HS-27A (cell line): ENCODE measurements at regions not wholly inside any gene's neighbourhood (a gene's known extent, or its start where the extent isn't known, plus 50 kb on each side); places are given as distances from the start of the nearest gene placed in this dataset.
"Not testable (repeated sequence)": the region's sequence is repeated elsewhere in the genome, so short reads cannot be mapped to it uniquely, and the experiment has no call there.

Source experiments
- DNase-seq: peaks from one replicate; pipeline ENCODE4 v3.0.0-alpha.2; 2012; ENCODE audit warnings: low read depth, missing footprints

DNA sequence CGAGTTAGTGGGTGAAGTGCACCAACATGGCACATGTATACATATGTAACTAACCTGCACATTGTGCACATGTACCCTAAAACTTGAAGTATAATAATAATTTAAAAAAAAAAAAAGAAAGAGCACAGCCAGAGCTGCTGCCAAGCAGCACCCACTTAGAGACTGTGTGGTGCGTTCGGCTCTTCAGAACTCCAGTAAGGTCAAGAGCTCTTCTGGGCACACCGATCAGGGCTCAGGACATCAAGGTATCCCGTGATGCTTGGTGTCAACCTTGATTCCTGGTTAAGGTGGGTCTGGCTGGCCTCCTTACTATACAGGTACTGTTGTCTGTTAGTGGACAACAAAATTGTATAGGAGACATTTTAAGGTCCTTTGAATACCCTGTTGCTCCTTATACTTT lies 385.7 kb upstream of the AKR1E2 start:
- DNase-seq: no peak

DNA sequence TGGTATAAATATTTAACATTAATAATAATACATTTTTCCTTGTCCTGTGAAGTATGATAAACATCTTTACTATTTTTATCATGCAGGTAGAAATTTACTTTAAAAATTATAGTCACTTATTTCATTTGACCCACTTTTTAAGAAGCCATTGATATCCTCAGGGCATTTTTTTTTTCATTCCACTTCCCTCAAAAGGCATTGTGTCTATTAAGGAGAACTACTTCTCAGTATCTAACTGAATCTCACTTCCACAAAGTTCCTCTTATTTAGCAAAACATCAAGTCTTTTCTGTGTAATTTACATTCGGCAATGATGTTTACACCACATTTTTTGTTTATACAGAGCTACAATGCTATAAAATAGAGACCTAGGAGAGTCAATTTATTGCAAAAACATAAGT lies 388.2 kb upstream of the AKR1E2 start:
- no peak for DNase-seq

DNA sequence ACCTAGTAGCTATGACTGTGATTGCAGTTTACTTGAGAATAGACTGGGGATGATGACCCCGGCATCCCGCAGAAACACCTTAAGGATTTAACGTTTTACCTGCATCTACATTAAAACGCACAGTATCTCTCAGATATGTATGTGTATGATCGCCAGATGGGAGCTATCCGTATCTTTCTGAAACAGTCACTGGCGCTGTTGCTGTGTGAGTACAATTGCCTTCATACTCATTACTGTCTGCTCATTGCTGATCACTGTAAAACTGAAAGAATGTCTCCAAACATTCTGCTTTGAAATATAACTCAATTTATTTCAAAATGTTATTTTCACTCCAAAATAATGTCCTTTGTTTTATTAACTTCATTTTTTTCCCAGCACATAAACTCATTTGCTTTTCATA lies 388.9 kb upstream of the AKR1E2 start:
- DNase-seq: no peak

DNA sequence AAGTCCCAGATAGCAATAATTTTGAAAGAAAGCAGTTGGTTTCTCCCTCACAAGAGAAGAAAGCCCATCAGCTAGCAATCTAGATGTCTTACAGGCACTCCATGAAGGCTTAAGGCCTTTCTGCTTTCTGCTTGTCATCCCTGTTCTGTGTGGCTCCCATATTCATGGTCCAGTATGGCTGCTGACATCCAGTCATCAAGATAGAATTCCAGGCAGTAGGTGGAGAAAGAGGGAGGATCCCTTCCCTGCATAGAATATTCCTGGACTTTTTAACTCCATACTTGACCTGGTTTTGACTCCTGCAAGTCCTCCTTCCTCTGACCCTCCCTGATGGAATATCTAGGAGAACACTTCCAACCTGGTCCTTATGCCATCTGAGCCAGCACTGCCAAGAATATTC lies 389.9 kb upstream of the AKR1E2 start:
- no peak for DNase-seq

DNA sequence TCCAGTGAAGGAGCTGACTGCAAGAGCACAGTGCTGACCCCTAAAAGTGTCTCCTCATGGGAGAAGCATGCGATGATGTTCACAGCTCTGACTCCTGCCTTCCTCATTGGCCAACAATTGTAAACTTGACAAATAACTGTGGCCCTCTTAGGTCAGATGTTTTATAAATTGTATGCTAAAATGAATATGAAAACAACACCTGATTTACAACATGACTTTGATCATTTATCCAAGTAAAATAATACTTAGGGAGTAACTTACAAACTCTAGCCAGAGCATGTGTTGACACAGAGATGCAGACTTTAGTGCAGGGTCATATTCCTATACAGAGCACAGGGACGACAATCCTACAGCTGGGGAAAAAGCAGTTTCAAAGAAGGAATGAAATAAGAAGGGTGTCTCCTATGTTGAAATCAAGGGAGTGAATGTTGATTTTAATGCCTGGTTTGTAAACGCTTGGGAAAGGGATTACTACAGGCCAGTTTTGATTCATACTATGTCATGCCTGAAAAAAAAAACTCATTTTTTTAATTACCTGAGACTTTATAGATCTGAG lies 391.4 kb upstream of the AKR1E2 start:
- no peak for DNase-seq

DNA sequence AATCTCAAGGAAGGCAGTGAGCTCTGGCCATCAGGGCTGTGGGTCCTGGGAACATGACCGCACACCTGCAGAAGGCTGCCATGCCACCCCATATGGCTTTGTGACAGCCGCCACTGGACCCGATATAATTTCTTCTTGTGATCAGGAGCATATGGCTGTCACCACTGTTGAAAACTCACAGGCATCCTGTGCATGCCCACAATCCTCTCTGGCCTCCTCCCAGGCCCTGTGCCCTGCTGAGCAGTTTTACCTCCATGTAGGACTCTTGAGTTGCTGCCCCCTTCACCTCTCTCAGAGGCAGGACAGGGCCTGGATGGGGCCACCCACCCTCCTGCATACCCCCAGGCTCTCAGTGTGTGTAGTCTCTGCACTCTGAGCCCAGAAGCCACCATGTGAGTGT lies 391.9 kb upstream of the AKR1E2 start:
- DNase-seq: no peak

DNA sequence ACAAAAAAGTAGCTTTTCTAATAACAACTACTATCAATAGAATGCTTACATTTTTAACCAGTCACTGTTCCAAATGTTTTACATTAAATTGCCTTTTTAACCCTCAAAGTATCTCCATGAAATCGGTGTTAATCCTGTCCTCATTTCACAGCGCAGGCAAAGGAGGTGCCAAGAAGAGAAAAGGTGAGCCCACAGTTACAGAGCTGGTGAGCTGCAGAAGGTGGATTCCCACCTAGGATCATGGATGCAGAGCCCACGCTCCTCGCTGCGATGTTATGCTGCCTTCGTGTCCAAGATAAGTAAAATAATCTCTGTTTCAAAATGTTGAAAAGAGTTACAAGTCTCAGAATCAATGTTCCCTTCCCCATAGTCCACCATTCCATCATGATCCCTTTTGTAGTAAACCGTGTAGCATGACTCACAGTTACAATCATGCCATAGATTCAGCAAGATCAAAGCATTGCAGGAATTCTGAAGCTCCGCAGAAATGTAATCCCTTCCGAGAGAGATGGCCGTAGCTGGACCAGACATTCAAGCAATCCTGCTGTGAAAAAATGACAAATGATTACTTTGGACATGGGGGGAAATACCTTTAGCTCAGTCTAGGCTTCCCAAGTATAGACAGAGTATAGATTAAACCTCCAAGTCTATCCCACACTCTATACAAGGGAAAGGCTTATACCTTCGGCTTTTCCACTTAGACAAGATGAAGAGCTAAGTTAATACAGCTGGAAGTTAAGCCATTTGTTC lies 394.7 kb upstream of the AKR1E2 start:
- no peak for DNase-seq

DNA sequence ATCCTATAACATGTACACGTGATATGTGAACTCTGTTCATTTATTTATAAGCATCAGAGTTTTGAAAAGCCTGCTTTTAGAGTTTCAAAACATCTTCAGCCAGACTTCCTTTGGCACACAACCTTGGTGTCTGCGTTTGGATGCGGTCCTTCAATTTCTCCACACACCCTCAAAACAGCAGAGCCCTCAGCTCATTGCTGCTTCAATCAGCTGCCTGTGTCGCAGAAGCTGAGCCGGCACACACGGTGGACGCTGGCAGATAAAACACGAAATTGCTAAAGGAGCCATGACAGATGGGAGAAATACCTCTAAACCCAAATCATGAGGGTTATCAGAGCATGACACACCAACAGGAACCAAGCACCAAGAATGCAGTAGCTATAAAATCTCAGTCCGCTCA lies 396.4 kb upstream of the AKR1E2 start:
- DNase-seq: no peak

DNA sequence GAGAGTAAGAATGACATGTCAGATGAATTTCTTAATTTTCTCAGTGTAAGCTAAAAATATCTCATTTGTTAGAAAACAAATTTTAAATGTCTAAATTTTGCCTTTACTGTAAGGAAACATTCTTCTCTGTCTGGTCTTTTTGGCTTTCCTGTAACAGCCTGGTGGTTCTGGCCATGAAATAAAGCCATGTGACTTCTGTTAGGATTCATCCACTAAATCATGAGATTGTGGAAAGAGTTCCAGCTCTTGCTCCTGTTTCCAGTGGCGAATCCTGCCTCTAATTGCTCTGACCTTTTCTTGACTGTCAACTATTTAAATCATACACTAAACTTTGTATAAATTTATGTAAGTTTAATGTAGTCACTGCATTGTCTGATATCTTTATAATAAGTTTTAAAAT lies 398.5 kb upstream of the AKR1E2 start:
- DNase-seq: no peak

DNA sequence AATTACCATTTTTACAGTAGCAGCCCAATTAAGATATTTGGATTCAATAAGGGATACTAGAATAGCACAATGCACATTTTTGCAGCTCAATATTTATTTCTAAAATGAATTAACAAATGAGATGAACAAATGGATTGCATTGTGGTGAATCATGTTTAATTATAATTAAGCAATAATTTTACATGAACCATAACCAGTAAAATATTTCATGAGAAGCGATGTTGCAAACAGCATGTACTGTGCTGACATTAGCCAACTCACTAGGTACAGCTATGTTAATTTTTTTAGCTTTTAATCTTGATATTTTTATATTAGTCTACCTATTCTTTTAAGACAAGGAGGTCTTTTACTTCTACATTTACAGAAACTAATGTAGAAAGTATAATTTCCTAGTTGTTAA lies 399.1 kb upstream of the AKR1E2 start:
- no peak for DNase-seq

DNA sequence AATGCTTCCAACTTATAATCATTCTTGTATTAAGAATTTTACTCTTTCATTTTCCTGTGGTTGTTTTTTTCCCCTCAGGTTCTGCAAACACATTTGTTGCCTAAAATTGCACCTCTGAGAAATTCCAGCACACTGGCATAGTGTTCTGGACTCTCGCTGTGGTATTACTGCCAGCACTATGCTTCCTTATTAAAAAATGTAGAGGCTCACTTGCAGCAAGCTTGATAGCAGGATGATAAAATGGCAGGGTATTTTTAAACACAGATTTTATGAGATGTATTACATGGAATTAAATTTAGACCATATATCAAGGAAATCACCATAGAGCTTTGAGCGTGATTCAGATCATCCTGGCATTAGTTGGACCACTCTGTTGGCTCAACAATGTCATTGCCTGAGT lies 416.7 kb upstream of the AKR1E2 start:
- DNase-seq: no peak

DNA sequence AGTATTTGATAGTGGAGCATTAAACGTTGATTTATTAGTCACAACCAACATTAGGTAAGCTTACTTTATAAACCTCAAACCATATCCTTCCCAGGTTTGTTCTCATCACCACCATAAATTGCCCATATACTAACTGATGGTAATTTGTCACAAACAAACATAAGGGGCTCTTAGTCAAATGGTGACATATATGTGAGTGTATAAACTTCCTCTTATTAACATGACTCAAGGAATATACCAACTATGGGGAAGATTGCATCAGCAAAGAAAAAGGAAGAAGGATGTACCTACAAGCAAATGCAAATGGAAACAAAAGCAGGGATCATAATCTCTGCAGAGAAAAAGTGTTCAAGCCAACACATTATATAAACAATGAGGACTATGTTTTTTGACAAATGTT lies 418.2 kb upstream of the AKR1E2 start:
- no peak for DNase-seq

DNA sequence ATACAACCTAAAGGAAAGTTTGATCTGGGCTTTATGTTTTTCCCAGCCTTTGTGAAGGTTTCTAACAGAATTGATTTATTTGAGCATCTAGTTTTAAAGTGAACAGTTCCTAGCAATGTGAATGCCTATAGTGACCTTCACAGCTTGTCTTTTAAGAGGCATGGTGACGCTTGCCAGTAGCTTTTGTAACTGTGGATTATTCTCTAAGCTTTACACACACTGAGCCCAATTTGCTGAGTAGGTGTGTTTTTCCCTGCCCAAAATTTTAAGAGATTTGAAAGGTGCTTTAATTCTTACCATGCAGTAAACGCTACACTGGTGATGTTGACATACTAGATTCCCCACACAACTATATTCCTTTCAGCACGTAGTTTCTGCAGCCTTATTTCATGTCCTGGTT lies 420.2 kb upstream of the AKR1E2 start:
- no peak for DNase-seq

DNA sequence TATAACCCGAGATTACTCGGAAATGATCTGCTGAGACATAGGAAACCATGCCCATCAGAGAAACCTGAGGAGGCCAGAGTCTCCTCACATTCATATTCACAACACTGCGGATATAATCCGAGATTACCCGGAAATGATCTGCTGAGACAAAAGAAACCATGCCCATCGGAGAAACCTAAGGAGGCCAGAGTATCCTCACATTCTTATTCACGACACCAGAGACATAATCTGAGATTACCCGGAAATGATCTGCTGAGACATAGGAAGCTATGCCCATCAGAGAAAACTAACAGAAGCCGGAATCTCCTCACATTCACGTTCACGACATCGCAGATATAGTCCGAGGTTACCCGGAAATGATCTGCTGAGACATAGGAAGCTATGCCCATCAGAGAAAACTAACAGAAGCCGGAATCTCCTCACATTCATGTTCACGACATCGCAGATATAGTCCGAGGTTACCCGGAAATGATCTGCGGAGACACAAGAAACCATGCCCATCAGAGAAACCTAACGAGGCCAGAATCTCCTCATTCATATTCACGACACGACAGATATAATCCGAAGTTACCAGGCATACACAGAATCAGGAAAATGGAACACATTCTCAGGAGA lies 422.3 kb upstream of the AKR1E2 start:
- DNase-seq: no peak

DNA sequence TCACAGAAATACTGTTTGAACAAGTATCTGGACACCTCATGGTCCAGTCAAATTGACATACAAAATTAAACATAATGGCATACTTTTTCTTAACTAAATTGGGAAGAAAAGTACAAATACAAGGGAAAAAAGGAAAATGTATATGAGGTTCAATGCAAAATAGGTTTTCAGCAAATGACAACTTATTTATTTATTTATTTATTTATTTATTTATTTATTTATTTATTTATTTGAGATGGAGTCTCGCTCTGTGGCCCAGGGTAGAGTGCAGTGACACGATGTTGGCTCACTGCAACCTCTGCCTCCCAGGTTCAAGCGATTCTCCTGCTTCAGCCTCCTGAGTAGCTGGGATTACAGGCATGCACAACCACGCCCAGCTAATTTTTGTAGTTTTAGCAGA lies 424.9 kb upstream of the AKR1E2 start:
- DNase-seq: not testable (repeated sequence)

DNA sequence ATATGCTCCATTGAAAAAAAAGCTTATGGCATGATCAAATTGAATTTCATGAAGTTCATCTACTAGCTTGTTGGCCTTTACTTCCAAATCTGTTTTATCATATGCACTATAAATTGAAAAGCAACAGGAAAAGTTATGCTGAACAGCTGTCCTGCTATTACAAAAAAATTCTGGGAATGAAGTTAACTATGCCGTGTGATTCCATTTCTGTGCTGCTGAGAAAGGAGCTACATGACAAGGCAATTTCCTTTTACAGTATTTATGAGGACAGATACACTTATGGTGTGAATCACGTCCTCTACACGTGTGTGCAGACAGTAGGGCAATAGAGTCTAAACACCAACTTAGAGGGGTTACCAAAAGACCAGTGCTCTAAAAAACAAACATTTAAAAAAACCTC lies 426.5 kb upstream of the AKR1E2 start:
- no peak for DNase-seq

DNA sequence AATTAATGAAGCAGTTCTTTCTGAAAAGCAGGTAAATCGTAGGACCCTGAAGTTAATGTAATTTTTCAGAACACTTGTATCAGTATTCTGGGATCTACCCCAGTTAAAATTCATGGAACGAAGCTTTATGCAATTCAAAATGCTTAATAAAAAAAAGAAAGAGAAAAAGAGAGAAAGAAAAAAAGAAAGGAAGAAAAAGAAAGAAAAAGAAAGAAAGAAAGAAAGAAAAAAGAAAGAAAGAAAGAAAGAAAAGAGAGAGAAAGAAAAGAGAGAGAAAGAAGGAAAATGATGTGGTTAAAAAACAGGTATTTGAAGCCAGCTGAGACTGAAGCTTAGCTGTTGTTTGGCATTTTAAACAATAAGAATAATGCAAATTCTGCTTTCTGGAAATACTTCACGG lies 427.4 kb upstream of the AKR1E2 start:
- no peak for DNase-seq

DNA sequence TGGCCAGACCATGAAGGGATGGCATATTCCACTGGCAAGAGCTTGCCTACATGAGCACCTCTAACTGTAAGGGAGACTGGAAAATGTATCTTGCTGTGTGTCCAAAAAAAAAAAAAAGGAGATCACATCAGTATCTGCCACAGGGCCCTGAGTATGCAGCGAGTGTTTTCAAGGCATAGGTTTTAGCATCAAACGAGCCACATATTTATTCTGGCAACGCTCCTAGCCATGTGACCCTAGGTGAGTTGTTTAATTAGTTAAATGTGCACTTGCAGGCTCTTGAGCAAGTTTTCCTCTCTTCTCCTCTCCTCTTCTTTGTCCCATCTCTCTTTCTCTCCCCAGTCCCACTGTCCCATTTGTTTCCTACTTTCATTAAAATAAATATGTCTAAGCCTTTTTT lies 428.7 kb upstream of the AKR1E2 start:
- DNase-seq: no peak

DNA sequence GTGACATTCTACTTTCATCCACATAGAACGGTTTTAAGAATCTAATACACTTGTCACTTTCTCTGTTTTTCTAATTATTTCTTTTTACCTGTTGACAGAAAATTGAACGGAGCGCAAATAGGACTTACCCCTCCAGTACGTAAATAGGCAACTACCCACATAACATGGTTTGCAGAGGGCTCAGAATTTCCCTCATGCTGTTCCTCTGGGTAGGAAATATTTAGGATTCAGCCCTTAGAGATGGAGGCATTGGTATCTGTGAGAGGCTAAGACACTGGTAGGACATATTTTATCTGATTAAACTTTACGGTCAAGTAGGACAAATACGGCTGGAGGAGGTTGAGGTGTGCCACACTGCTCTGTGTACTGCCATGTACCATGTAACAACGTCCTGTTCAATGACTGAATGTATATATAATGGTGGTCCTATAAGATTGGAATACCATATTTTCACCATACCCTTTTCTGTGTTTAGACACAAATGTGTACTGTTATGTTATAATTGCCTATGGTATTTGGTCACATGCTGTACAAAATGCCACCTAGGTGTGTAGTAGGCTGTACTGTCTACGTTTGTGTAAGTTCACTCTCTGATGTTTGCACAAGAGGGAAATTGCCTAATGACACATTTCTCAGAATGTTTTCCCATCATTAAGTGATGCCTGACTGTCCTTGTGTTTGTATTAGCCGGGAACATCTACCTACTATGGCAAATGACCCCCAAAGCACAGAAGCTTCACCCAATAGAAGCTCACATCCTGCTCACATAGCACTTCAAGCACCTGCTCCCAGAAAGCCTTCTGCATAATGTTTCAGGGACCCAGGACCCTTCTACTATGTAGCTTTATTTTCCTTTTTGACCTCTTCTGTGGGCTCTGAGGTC lies 429.4 kb upstream of the AKR1E2 start:
- DNase-seq: no peak

DNA sequence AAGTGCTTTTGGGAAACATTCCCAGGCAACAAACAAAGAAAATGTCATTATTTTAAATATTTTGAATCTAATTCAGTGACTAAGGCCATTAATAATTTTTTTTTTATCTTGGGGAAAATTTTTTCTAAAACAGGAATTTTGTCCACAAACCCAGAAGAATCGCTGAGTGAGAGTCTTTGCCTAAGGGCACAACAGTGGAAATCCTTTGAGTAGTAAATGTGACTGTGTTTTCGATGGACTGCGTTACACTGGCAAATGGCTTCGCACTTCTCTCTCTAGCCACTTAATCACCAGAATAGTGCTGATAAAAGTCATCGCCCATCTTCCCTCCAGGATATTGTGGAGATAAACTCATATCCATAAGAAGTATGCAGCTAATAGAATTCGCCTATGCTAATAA lies 430.3 kb upstream of the AKR1E2 start:
- no peak for DNase-seq

DNA sequence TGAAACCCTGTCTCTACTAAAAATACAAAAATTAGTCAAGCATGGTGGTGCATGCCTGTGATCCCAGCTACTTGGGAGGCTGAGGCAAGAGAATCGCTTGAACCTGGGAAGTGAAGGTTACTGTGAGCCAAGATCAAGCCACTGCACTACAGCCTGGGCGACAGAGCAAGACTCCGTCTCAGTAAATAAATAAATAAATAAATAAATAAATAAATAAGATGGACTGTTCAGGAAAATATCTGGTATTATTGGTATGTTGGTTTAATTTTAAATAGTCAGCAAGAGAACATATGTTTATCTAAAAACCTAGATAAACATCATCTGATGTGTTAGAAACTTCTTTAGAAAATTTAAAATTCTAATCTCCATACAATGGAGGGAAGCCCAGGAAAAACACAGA lies 431.6 kb upstream of the AKR1E2 start:
- not testable (repeated sequence) for DNase-seq

DNA sequence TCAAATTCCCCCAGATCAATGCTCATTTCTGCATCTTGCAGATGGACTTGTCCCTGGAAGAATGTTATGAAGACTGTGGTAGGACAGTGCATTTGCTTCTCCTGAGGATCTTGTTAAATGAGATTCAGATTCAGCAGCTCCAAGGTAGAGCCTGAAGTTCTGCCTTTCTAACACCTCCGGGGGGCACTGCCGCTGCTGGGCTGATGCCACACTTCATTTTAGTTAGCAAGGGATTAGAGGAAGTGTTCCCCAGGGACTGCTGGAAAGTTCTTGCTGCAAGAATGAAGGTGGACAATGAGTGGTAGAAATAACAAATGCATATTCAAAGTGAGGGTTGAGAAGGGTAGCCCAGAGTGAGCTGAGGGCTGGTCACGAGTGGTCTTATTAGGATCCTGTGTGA lies 434.3 kb upstream of the AKR1E2 start:
- no peak for DNase-seq

DNA sequence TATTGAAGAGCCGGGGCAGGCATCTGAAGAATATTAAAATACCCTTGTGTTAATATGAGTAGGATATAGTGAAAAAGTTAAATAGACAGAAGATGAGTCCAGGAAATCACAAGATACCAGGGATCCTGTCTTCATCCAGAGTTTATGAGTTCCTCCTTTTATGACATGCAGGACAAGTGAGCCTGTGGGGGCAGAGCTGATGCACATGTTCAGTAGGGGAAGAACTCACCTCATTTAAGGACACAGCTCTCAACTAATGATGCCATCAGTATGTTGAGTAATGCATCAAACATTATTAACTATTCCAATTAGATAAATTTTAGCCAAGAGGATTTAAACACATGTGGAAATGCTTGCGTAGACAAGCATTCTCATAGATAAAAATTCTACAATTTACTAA lies 435.8 kb upstream of the AKR1E2 start:
- no peak for DNase-seq
